K562 (cell line): ENCODE measurements at regions not wholly inside any gene's neighbourhood (a gene's known extent, or its start where the extent isn't known, plus 50 kb on each side); places are given as distances from the start of the nearest gene placed in this dataset.

ENCODE experiments used
- ADNP ChIP-seq: fragments of 200-800 bp; sonication (Bioruptor generic); IDR thresholded peaks from 2 replicates; pipeline ENCODE4 v1.6.1; 2016; ENCODE audit warnings: missing genetic modification characterization, missing compliant biosample characterization
- C11orf30 ChIP-seq: fragments of 450-650 bp; IDR thresholded peaks from 2 replicates; pipeline ENCODE4 v1.6.1; 2016; ENCODE audit warnings: low read depth, mild to moderate bottlenecking
- CBX2 ChIP-seq: fragments of 200-600 bp; sonication (generic); IDR thresholded peaks from one replicate; pipeline ENCODE4 v1.6.1; 2012; ENCODE audit warnings: mild to moderate bottlenecking, low read length, inconsistent platforms; ENCODE audit not compliant: insufficient read depth, poor library complexity, severe bottlenecking
- CBX8 ChIP-seq: fragments of 200-600 bp; sonication (generic); IDR thresholded peaks from 2 replicates; pipeline ENCODE4 v1.6.1; 2012; ENCODE audit warnings: borderline replicate concordance, mixed run types, low read depth, mild to moderate bottlenecking, moderate library complexity, mixed read lengths, low read length, control low read depth, inconsistent platforms; ENCODE audit not compliant: poor library complexity, severe bottlenecking; ENCODE audit errors: extremely low read depth
- CHCHD3 ChIP-seq: fragments of 250-450 bp; sonication (Bioruptor Pico); IDR thresholded peaks from 2 replicates; pipeline ENCODE4 v2.1.2; 2022; ENCODE audit warnings: mild to moderate bottlenecking
- CREBBP ChIP-seq: IDR thresholded peaks from one replicate; pipeline ENCODE4 v1.6.1; 2012; ENCODE audit warnings: low read depth, mild to moderate bottlenecking, control low read depth, inconsistent platforms, low read length
- HOXB6 ChIP-seq: fragments of 250-450 bp; sonication (Bioruptor Pico); IDR thresholded peaks from 2 replicates; pipeline ENCODE4 v1.5.1; 2022; ENCODE audit warnings: mild to moderate bottlenecking, borderline replicate concordance
- MEIS2 ChIP-seq: fragments of 450-650 bp; IDR thresholded peaks from 2 replicates; pipeline ENCODE4 v1.6.1; 2014; ENCODE audit warnings: mild to moderate bottlenecking; ENCODE audit not compliant: partially characterized antibody
- MTA3 ChIP-seq: fragments of 450-650 bp; formaldehyde crosslinking; IDR thresholded peaks from 2 replicates; pipeline ENCODE4 v1.6.1; 2017; ENCODE audit warnings: mild to moderate bottlenecking, borderline replicate concordance
- NFYB ChIP-seq: IDR thresholded peaks from 2 replicates; pipeline ENCODE4 v1.6.1; 2011; ENCODE audit warnings: mild to moderate bottlenecking, moderate library complexity; ENCODE audit not compliant: insufficient read length; ENCODE audit errors: extremely low read depth
- PML ChIP-seq: IDR thresholded peaks from 2 replicates; pipeline ENCODE4 v1.6.1; 2012; ENCODE audit warnings: low read length, inconsistent platforms
- SIN3A ChIP-seq, 2 experiments: fragments of 150-350 bp in 1 of 2; IDR thresholded peaks; 2 replicates each; pipeline ENCODE4 v1.6.1; 2011 to 2016; ENCODE audit warnings: borderline replicate concordance in 2 of 2, low read depth in 2 of 2, low read length in 2 of 2, mild to moderate bottlenecking in 2 of 2, moderate library complexity in 2 of 2; ENCODE audit not compliant: control insufficient read depth in 1 of 2
- SIX5 ChIP-seq, 2 experiments: IDR thresholded peaks; 2 replicates each; pipeline ENCODE4 v1.6.1; 2011; ENCODE audit warnings: low read length in 2 of 2, borderline replicate concordance in 1 of 2, low read depth in 1 of 2, mild to moderate bottlenecking in 1 of 2, moderate library complexity in 1 of 2; ENCODE audit not compliant: insufficient read depth in 1 of 2
- TCF3 ChIP-seq: sonication (generic); formaldehyde crosslinking; IDR thresholded peaks from 2 replicates; pipeline ENCODE4 v1.4.0; 2020; ENCODE audit warnings: mild to moderate bottlenecking, missing genetic modification reagents
- TCF7L2 ChIP-seq: fragments of 150-350 bp; IDR thresholded peaks from 2 replicates; pipeline ENCODE4 v1.6.1; 2016; ENCODE audit warnings: low read depth, mild to moderate bottlenecking, low read length, moderate library complexity
- TFAM ChIP-seq: fragments of 250-450 bp; sonication (Bioruptor Pico); conservative IDR thresholded peaks from 2 replicates; pipeline ENCODE4 v1.5.0; 2021; ENCODE audit warnings: mild to moderate bottlenecking, moderate library complexity
- ZNF134 ChIP-seq: fragments of 250-450 bp; sonication (Bioruptor Pico); conservative IDR thresholded peaks from 2 replicates; pipeline ENCODE4 v1.4.0; 2020
- ZNF143 ChIP-seq: sonication (generic); formaldehyde crosslinking; IDR thresholded peaks from 2 replicates; pipeline ENCODE4 v1.9.0; 2022; ENCODE audit warnings: mild to moderate bottlenecking, missing genetic modification reagents
- ZNF507 ChIP-seq: conservative IDR thresholded peaks from 2 replicates; pipeline ENCODE4 v1.6.1; 2017; ENCODE audit warnings: missing genetic modification characterization, missing compliant biosample characterization
- TF ChIP-seq, protein P1 (sequence below): IDR thresholded peaks from 3 replicates; pipeline ENCODE4 v1.6.1; 2011; ENCODE audit warnings: borderline replicate concordance, mild to moderate bottlenecking; ENCODE audit not compliant: insufficient read length, insufficient read depth
- TF ChIP-seq, protein P2 (sequence below): IDR thresholded peaks from 2 replicates; pipeline ENCODE4 v1.6.1; 2016; ENCODE audit warnings: missing genetic modification characterization, missing compliant biosample characterization
- TF ChIP-seq, protein P3 (sequence below): fragments of 450-650 bp; formaldehyde crosslinking; conservative IDR thresholded peaks from 2 replicates; pipeline ENCODE4 v1.4.0; 2022; ENCODE audit warnings: mild to moderate bottlenecking, missing genetic modification characterization
- TF ChIP-seq, protein P4 (sequence below): fragments of 450-650 bp; IDR thresholded peaks from 2 replicates; pipeline ENCODE4 v1.6.1; 2017; ENCODE audit warnings: mild to moderate bottlenecking, moderate library complexity
- TF ChIP-seq, protein P5 (sequence below): sonication (generic); formaldehyde crosslinking; IDR thresholded peaks from 2 replicates; pipeline ENCODE4 v1.9.0; 2022; ENCODE audit warnings: mild to moderate bottlenecking, missing genetic modification reagents

DNA sequence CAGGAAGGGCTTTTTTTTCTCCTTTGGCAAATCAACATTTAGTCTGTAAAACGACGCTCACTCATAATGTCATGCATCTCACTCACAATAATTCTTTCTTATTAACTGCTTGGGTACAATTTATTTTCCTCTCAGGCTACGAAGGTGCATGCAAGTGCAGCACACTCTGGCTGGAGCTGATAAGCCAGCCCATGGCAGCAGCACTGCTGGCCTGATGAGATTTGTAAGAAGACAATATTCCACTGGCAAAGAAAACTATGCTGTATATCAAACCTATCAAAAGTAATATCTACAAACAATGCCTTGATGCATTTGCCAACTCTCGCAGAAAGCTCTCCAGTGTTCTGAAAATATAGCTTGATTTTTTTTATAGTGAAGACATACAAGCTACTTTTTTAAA lies 170.0 kb upstream of the PHF14 start (continued):
- TF ChIP-seq MTA3 (no peak), SIN3A (IDR thresholded peaks at IDR 0.05; ENCODE audit: borderline replicate concordance in 2 of 2, control insufficient read depth in 1 of 2, low read depth in 2 of 2, low read length in 2 of 2) (no peak), ZNF134 (CRISPR knock-in tag) (no peak), C11orf30 (no peak), ZNF507 (tag) (no peak), TFAM (CRISPR knock-in tag) (no peak), CBX8 (no peak), ZNF143 (CRISPR knock-in tag) (no peak), CREBBP (no peak), CHCHD3 (CRISPR knock-in tag) (no peak), SIX5 (IDR thresholded peaks at IDR 0.05; ENCODE audit: borderline replicate concordance in 1 of 2, insufficient read depth in 1 of 2, low read depth in 1 of 2, low read length in 2 of 2) (no peak), CBX2 (no peak), TCF7L2 (no peak), PML (peak; percentile 76), TCF3 (CRISPR knock-in tag) (peak; percentile 52; the same call in 1 of the 2 replicates), HOXB6 (CRISPR knock-in tag) (no peak), NFYB (no peak), ADNP (0 out of 2 replicates have a peak, but pooled peaks have one; percentile 23), MEIS2 (peak; percentile 81)
- TF ChIP-seq, protein P1, sequence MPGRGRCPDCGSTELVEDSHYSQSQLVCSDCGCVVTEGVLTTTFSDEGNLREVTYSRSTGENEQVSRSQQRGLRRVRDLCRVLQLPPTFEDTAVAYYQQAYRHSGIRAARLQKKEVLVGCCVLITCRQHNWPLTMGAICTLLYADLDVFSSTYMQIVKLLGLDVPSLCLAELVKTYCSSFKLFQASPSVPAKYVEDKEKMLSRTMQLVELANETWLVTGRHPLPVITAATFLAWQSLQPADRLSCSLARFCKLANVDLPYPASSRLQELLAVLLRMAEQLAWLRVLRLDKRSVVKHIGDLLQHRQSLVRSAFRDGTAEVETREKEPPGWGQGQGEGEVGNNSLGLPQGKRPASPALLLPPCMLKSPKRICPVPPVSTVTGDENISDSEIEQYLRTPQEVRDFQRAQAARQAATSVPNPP, result no peak
- TF ChIP-seq, protein P2, sequence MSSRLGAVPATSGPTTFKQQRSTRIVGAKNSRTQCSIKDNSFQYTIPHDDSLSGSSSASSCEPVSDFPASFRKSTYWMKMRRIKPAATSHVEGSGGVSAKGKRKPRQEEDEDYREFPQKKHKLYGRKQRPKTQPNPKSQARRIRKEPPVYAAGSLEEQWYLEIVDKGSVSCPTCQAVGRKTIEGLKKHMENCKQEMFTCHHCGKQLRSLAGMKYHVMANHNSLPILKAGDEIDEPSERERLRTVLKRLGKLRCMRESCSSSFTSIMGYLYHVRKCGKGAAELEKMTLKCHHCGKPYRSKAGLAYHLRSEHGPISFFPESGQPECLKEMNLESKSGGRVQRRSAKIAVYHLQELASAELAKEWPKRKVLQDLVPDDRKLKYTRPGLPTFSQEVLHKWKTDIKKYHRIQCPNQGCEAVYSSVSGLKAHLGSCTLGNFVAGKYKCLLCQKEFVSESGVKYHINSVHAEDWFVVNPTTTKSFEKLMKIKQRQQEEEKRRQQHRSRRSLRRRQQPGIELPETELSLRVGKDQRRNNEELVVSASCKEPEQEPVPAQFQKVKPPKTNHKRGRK (tag), result no peak
- TF ChIP-seq, protein P3, sequence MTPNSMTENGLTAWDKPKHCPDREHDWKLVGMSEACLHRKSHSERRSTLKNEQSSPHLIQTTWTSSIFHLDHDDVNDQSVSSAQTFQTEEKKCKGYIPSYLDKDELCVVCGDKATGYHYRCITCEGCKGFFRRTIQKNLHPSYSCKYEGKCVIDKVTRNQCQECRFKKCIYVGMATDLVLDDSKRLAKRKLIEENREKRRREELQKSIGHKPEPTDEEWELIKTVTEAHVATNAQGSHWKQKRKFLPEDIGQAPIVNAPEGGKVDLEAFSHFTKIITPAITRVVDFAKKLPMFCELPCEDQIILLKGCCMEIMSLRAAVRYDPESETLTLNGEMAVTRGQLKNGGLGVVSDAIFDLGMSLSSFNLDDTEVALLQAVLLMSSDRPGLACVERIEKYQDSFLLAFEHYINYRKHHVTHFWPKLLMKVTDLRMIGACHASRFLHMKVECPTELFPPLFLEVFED, result no peak
- TF ChIP-seq, protein P4, sequence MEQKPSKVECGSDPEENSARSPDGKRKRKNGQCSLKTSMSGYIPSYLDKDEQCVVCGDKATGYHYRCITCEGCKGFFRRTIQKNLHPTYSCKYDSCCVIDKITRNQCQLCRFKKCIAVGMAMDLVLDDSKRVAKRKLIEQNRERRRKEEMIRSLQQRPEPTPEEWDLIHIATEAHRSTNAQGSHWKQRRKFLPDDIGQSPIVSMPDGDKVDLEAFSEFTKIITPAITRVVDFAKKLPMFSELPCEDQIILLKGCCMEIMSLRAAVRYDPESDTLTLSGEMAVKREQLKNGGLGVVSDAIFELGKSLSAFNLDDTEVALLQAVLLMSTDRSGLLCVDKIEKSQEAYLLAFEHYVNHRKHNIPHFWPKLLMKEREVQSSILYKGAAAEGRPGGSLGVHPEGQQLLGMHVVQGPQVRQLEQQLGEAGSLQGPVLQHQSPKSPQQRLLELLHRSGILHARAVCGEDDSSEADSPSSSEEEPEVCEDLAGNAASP, result no peak
- TF ChIP-seq, protein P5, sequence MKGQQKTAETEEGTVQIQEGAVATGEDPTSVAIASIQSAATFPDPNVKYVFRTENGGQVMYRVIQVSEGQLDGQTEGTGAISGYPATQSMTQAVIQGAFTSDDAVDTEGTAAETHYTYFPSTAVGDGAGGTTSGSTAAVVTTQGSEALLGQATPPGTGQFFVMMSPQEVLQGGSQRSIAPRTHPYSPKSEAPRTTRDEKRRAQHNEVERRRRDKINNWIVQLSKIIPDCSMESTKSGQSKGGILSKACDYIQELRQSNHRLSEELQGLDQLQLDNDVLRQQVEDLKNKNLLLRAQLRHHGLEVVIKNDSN (CRISPR knock-in tag), result no peak
